BJ (cell line): ENCODE measurements at regions not wholly inside any gene's neighbourhood (a gene's known extent, or its start where the extent isn't known, plus 50 kb on each side); places are given as distances from the start of the nearest gene placed in this dataset.

Source experiments
- CTCF ChIA-PET: fragments of 350-600 bp; formaldehyde crosslinking; extraction: SDS; loops from one replicate; lab custom pipeline; 2021; ENCODE audit warnings: antibody characterized with exemption, inconsistent platforms; lab: Yijun Ruan, JAX
- POLR2A ChIA-PET: fragments of 300-600 bp; sonication (Branson Sonifier 250); formaldehyde crosslinking; extraction: SDS; loops from one replicate; lab custom pipeline; 2021; ENCODE audit warnings: antibody characterized with exemption; lab: Charles Lee
- DNase-seq: peaks from one replicate; pipeline ENCODE4 v3.0.0-alpha.2; 2011; ENCODE audit warnings: low read depth
- H3K27me3 ChIP-seq: 2 replicates; pipeline ENCODE4 v1.6.0; 2011; ENCODE audit warnings: low read length; ENCODE audit not compliant: control insufficient read depth, insufficient read depth
- H3K36me3 ChIP-seq: 2 replicates; pipeline ENCODE4 v1.5.1; 2011; ENCODE audit warnings: low read length; ENCODE audit not compliant: control insufficient read depth, insufficient read depth
- H3K4me3 ChIP-seq: 2 replicates; pipeline ENCODE4 v1.5.1; 2011; ENCODE audit warnings: low read depth, mild to moderate bottlenecking, control low read depth, low read length
- TF ChIP-seq, protein P1 (sequence below): IDR thresholded peaks from 2 replicates; pipeline ENCODE4 v1.5.1; 2011; ENCODE audit warnings: low read depth, mild to moderate bottlenecking, control low read depth, inconsistent platforms, low read length, moderate library complexity; ENCODE audit not compliant: insufficient read depth

DNA sequence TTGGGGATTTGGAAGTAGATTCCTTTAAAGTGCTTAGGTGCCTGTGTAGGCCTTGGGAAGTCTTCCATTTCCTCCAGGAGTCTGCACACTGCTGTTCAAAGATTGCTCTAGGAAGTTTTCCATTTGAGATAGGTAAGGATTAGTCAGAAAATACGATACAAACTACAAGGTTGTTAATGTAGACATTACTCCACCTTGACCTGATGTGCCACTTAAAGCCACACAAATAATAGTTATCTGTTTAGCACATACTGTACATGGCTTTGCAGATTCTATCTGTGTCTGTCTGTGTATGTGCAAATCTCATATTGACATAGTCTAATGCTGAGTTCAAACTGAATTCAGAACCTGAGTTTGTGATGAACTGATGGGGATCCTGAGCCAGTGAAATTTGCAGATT lies 118.4 kb downstream of the RHOU start:
- ChIA-PET POLR2A (no interaction called here), CTCF (interaction anchor here (0.7 kb wide), 1 partner anchor 10 kb away, joined by 3 read pairs; no protein-coding TSS in a partner anchor)
- TF ChIP-seq, protein P1, sequence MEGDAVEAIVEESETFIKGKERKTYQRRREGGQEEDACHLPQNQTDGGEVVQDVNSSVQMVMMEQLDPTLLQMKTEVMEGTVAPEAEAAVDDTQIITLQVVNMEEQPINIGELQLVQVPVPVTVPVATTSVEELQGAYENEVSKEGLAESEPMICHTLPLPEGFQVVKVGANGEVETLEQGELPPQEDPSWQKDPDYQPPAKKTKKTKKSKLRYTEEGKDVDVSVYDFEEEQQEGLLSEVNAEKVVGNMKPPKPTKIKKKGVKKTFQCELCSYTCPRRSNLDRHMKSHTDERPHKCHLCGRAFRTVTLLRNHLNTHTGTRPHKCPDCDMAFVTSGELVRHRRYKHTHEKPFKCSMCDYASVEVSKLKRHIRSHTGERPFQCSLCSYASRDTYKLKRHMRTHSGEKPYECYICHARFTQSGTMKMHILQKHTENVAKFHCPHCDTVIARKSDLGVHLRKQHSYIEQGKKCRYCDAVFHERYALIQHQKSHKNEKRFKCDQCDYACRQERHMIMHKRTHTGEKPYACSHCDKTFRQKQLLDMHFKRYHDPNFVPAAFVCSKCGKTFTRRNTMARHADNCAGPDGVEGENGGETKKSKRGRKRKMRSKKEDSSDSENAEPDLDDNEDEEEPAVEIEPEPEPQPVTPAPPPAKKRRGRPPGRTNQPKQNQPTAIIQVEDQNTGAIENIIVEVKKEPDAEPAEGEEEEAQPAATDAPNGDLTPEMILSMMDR, result no peak
- Histone ChIP-seq H3K36me3 (no peaks in the 10 kb centered on the region), H3K4me3 (no peak overlapping the region), H3K27me3 (no peaks in the 10 kb centered on the region)
- no peak for DNase-seq

DNA sequence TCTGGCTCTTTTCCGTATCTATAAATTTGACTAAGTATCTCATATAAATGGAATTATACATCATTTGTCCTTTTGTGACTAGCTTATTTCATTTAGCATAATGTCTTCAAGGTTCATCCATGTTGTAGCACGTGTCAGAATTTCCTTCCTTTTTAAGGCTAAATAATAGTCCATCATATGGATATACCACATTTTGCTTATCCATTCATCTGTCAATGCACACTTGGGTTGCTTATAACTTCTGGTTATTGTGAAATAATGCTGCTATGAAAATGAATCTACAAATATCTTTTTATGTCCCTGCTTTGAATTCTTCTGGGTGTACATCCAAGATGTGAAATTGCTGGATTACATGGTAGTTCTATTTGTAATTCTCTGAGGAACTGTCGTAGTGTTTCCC lies 119.6 kb downstream of the RHOU start:
- ChIA-PET CTCF (no interaction called here), POLR2A (no interaction called here)
- TF ChIP-seq, protein P1, result no peak
- DNase-seq, result no peak
- Histone ChIP-seq H3K27me3 (no peaks in the 10 kb centered on the region; the same call in 1 of the 2 replicates), H3K4me3 (no peak overlapping the region), H3K36me3 (no peaks in the 10 kb centered on the region)

DNA sequence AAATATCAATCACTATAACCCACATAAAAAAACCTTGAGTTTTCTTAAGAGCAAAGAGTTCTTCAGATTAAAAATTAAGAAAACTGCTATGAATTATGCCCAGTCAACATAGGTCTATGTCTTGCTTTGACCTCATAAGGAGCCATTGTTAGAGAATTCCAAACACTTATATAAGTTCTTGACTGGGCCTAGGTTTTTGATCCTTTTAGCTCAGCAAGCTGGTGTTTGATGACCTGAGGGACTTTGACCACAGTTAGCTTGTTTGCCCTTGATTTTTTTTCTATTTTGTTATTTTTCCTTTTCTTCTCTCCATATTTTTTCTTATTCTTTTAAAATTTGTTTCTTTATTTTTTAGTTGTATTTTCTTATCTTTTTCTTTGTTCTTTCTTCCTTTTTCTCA lies 122.3 kb downstream of the RHOU start:
- ChIA-PET POLR2A (no interaction called here), CTCF (interaction anchor here (1.0 kb wide), 1 partner anchor 370 kb away, joined by 4 read pairs; no protein-coding TSS in a partner anchor)
- TF ChIP-seq, protein P1, result no peak
- Histone ChIP-seq H3K27me3 (no peaks in the 10 kb centered on the region; the same call in 1 of the 2 replicates), H3K4me3 (no peak overlapping the region), H3K36me3 (no peaks in the 10 kb centered on the region)
- DNase-seq, result no peak

DNA sequence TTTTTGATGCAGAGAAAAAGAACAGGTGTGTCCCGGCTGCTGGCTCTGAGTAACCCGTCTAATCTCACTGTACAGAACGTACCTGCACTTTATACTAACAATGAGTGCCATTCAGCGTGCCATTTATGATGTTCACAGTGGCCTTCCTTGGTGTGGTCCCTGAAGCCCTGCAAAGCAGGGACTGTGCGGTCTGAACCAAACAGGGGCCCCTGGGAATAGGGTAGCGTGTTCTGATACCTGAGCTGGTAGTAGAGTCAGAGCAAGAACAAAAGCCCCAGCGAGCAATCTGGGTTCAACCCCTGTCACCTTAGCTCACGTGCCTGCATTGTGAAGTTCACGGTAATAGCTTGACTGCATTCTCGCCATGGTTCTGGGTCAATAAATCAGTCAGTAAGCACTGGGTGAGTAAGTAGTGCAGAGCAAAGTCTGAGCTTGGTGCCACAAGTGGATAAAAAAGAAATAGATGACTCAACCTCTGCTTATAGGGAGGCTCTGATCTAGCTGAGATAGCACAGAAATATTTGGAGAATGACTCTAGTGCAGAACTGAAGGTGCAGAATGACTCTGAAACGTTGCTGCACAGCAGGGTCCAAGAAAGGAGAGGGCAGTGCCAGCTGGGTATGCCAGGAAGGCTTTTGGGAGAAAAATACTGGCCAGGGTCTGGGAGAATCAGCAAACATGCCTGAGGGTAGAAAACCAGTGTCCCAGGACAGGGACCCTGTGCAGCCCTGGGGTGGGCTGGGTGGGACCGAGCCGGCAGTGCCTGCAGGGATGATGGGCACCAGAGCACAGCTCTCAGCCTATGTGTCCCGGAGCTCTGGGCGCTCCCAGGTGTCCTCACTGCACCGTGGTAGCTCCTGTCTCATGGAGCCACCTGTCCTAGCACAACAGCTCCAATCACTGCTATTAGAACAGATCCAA lies 125.9 kb downstream of the RHOU start:
- H3K36me3 ChIP-seq, result no peaks in the 10 kb centered on the region
- POLR2A ChIA-PET, result no interaction called here
- TF ChIP-seq, protein P1, result no peak
- H3K27me3 ChIP-seq, result no peaks in the 10 kb centered on the region; the same call in 1 of the 2 replicates
- CTCF ChIA-PET, result interaction anchor here (0.6 to 1.2 kb wide), 5 partner anchors 8 to 168 kb away, joined by 3 to 6 read pairs (median 3); no protein-coding TSS in a partner anchor
- H3K4me3 ChIP-seq, result no peak overlapping the region
- DNase-seq, result peak; percentile 61

DNA sequence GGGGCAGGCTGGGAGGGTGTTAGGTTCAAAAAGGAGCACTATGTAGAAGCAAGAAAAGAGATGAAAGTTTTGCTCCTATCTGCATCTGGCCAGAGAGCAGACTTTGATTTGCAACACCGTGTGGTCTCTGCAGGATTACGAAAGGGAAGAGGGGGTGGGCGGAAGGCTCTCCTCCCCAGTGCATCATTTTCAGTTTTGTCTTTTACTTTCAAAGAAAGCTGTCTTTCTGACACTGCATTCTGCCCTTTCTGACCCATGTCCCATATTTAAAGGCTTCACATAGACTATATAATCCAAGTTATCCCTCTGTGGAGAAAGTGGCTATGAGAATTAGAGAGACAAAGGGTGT lies 126.5 kb downstream of the RHOU start:
- TF ChIP-seq, protein P1, result no peak
- CTCF ChIA-PET, result interaction anchor here (0.9 to 1.2 kb wide), 2 partner anchors 10 to 16 kb away, joined by 4 to 6 read pairs; no protein-coding TSS in a partner anchor

More for the DNA sequence above, 126.5 kb downstream of the RHOU start:
- DNase-seq, result no peak
- H3K27me3 ChIP-seq, result no peaks in the 10 kb centered on the region; the same call in 1 of the 2 replicates
- no peaks in the 10 kb centered on the region for H3K36me3 ChIP-seq
- POLR2A ChIA-PET, result no interaction called here
- H3K4me3 ChIP-seq, result no peak overlapping the region
